A673 (cell line): ENCODE measurements at regions not wholly inside any gene's neighbourhood (a gene's known extent, or its start where the extent isn't known, plus 50 kb on each side); places are given as distances from the start of the nearest gene placed in this dataset.

ENCODE experiments used
- EZH2 ChIP-seq: fragments of 200-600 bp; sonication (generic); IDR thresholded peaks from 2 replicates; pipeline ENCODE4 v1.6.1; 2017; ENCODE audit warnings: borderline replicate concordance, low read depth, mild to moderate bottlenecking, mixed read lengths, antibody characterized with exemption, low read length; ENCODE audit not compliant: poor library complexity, severe bottlenecking
- TF ChIP-seq, protein P1 (sequence below): fragments of 300-800, 200-600 bp; sonication (generic); conservative IDR thresholded peaks from 2 replicates; pipeline ENCODE4 v1.5.1; 2017; ENCODE audit warnings: low read depth, mild to moderate bottlenecking, antibody characterized with exemption, low read length, moderate library complexity, mixed read lengths

DNA sequence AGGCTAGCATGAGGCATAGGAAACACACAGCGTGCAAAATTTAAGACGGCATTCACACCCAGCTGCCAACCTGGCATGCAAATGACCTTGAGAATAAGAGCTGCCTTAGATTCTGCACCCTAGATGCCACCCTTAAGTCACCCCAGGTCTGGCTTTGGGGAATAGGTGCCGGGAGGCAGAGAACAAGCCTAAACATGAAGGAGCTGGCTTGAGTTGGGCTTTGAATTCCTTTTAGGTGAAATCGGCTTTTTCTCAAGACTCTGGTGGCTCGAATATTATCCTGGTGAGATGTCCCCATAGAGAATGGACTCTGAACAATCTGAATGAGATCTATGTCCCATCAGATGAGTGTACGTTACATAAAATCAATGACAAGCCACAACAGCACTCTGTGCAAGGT lies 1090.5 kb downstream of the VRK1 start:
- TF ChIP-seq, protein P1, sequence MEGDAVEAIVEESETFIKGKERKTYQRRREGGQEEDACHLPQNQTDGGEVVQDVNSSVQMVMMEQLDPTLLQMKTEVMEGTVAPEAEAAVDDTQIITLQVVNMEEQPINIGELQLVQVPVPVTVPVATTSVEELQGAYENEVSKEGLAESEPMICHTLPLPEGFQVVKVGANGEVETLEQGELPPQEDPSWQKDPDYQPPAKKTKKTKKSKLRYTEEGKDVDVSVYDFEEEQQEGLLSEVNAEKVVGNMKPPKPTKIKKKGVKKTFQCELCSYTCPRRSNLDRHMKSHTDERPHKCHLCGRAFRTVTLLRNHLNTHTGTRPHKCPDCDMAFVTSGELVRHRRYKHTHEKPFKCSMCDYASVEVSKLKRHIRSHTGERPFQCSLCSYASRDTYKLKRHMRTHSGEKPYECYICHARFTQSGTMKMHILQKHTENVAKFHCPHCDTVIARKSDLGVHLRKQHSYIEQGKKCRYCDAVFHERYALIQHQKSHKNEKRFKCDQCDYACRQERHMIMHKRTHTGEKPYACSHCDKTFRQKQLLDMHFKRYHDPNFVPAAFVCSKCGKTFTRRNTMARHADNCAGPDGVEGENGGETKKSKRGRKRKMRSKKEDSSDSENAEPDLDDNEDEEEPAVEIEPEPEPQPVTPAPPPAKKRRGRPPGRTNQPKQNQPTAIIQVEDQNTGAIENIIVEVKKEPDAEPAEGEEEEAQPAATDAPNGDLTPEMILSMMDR: no peak
- TF ChIP-seq EZH2: no peak
